Stimulated activated CD4-positive, alpha-beta T cell treated with anti-CD3 and anti-CD28 coated beads, TNF-alpha, amount 100 ng/mL, for 48 hours (primary cell): ENCODE measurements at regions not wholly inside any gene's neighbourhood (a gene's known extent, or its start where the extent isn't known, plus 50 kb on each side); places are given as distances from the start of the nearest gene placed in this dataset.
"Not testable (repeated sequence)": the region's sequence is repeated elsewhere in the genome, so short reads cannot be mapped to it uniquely, and the experiment has no call there.

Experiments
- DNase-seq, 3 donors: peaks; one replicate each; pipeline ENCODE4 v3.0.0-alpha.2; 2020; ENCODE audit warnings: low read depth in 3 of 3

DNA sequence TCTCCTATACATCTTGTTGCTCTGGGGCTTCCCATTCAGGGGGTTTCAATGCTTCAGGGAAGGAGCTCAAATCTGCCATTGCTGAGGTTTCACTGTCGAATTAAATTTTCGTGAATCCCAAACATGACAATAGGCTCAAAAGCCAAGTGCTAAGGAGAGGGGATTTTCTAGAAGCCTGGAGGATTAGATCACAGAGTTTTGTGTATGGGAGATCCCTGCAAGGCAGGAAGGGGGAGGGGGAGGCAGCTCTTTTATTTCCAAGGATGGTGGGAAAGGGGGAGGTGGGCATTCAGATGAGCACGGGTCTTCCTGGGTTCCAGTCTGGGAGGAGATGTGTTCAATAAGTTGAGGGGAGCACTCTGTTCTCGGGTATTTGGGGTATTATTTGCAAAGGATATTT lies 69.9 kb upstream of the DLG1 start:
- DNase-seq: no peak

GRCh38 chr3:197367081-197367780 lies 68.8 kb upstream of the DLG1 start:
- DNase-seq: no peak

DNA sequence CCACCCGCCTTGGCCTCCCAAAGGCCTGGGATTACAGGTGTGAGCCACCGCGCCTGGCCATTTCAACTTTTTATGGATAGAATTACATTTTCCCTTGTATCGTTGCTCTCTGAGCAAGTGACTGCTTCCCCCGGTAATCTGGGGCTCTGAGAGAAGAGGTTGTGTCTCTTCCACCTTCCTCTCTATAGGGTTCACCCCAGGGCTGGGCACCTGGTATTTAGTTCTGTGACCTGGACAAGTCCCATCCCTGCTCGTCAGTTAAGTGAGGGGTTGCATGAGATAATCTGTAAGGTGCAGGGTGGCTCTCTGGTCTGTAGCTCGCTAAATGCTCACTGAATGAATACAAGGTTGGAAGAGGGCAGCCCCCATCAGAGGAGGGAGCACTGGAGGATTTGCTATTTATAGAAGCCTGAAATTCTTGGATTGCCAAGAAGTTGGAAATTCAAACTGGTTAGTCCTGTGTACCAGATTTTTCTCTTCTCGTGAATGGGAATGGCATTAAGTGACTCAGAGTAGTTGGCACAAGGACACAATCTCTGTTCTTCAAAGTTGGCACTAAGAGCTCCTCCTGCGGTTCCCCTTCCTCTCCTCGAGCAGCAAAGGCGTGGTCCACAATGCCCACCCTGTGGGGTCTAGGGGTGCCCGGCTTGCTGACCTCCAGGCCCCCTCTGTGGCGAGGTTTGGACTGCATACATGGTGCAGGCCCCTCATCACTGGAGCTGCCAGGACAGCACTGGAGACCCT lies 68.1 kb upstream of the DLG1 start:
- no peak for DNase-seq

DNA sequence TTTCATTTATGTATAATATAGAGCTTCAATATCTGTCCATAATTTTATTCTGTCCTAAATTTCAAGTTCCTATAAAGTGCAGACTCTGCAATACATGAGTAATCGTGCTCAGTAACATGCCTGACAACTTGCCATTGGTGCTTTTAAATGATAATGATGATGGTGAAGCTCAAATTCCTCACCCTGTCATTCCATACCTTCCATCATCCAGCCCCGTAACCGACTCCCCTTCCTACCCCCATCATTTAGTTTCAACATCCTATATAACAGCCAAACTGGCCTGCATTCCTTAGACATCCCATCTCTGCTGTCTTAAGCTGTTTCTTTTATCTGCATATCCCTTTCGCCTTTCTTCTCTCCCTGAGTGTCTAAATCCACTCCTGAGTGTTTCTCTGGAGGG lies 67.2 kb upstream of the DLG1 start:
- DNase-seq: no peak

DNA sequence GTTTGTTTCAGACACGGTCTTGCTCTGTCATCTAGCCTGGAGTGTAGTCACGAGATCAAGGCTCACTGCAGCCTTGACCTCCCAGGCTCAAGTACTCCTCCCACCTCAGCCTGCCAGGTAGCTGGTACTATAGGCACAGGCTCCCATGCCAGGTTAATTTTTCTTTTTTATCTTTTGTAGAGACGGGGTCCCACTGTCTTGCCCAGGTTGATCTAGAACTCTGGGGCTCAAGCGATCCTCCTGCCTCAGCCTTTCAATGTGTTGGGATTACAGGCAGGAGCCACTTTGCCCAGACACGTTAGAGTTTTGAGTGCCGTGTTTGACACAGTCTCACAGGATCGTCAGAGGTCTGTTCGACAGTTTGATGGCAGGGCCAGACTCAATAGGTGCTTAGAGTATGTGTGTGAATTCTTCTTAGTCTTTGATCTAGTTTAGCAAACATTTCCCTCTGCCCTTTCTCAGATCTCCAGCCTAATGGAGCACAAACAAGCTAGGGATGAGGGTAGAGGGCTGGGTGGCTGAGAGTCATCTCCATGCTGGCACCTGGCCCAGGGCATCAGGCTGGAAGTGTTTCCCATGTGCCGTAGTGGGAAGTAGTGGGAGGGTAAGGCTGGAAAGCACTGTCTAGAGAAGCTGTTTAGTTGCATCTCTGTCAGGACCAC lies 66.1 kb upstream of the DLG1 start:
- DNase-seq: no peak

DNA sequence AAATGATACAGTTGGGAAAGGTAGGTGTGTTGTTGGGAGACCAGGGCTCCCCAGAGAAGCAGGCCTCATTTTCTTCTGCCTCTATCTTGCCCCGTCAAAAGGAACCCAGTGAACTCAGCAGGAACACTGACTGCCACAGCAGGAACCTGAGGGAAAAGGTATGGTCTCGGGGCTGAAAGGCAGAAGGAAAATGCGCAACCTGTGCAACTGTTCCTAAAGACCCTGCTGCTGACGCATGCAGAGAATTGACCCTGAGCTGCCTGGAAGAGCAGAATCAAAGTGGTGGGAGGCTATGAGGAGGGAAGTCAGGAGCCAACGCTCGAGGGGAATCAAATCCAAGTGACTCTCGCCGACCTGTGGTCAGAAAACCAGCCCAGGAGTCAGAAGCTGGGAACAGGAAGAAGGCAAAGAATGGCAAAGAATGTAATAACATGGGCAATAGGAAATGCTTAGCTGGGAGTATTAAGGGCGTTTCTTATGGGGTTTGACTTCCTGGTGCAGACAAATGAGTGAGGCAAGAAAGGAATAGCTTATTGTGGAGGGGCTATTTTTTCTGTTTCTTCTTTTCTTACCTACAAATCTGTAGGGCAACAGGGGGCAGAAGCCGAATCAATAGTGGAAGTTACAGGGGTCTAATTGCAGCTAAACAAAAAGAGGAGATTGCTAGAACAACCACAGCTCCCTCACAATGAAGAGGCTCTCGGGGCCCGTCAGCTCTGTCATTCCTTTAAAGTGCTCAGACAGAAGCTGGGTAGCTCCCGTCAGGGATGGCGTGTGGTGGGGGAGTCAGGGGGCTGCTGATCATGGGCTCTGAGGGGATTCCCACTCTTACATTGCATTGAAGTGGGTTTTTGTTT lies 65.4 kb upstream of the DLG1 start:
- no peak for DNase-seq

DNA sequence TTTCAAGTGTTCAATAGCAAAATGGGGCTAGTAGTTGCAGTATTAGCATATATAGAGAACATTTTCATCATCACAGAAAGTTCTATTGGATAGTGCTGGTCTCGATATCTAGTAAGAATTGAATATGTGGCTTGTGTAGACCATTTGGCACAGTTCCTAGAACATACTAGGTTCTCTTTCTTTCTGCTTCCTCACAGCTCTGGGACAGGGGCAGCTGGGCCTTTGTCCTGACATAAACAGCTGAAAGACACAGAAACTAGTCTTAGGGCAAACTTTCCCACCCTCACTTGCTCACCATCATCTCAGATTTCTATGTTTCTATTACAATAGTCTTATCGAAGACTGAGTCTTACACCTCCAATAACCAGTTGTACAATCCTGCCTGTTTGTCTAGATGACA lies 63.7 kb upstream of the DLG1 start:
- DNase-seq: no peak

DNA sequence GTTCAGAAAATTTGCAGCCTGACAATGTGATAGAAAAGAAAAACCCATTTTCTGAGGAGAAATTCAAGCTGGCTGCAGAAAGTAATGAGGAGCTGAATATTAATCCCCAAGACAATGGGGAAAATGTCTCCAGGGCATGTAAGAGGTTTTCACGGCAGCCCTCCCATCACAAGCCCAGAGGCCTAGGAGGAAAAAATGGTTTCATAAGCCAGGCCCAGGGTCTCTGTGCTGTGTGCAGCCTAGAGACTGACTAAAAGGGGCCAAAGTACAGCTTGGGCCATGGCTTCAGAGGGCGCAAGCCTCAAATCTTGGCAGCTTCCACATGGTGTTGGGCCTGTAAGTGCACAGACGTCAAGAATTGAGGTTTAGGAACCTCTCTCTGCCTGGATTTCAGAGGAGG lies 61.7 kb upstream of the DLG1 start:
- DNase-seq: not testable (repeated sequence)

DNA sequence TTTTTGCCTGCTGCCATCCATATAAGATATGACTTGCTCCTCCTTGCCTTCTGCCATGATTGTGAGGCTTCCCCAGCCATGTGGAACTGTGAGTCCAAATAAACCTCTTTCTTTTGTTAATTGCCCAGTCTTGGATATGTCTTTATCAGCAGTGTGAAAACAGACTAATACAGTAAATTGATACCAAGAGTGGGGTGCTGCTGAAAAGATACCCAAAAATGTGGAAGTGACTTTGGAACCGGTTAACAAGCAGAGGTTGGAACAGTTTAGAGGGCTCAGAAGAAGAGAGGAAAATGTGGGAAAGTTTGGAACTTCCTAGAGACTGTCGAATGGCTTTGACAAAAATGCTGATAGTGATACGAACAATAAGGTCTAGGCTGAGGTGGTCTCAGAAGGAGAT lies 61.1 kb upstream of the DLG1 start:
- DNase-seq: not testable (repeated sequence)

DNA sequence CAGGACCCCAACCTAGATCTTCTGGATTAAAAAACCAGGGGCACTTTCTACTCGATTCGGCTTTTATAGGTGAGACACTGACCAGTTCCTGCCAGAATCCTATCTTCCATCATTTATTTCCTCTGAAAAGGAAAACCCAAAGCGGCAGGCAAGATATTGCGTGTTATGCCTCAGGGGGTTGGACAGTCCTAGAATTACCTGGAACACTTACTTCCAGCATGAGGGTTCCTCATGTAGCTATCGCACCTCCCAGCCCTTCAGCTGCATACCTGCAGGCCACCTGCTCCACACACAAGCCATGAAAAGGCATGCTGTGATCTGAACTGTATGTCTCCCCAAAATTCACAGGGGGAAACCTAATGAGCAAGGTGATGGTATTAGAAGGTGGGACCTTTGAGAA lies 58.3 kb upstream of the DLG1 start:
- no peak for DNase-seq

- no peak for DNase-seq
These were observed 57.9 kb upstream of the DLG1 start for GRCh38 chr3:197356275-197356674.

DNA sequence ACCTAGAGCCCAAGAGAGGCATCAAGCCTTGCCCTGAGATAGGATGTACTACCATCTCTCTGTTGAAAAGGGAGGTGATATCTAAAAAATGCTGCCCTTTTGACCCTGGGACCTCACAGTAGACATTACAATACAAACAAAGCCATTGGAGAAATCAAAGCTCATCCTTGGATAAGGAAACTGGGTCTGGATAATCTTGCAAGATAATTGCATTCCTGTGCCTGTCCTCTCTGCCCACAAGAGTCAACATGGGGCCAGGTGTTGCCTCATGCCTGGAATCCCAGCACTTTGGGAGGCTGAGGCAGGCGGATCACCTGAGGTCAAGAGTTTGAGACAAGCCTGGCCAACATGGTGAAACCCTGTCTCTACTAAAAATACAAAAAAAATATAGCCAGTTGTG lies 57.3 kb upstream of the DLG1 start:
- DNase-seq: no peak

DNA sequence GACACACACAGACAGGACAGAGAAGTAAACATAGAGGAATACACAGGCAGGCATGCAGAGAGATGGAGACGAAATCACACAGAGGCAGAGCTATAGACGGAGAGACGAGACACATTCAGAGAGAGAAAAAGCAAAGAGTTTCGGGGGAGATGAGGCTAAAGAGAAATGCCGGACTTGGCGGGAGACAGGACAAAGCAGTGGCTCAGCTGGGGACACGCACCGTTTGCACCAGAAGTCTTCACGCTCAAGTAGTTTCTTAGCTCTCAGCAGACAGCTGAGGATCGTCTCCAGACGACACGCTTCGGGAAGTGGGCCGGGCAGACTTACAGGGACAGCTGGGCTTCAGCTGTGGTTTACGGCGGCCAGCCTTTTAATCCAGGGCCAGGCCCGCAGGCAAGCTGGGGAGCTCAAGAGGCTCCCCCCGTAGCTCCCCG lies 56.2 kb upstream of the DLG1 start:
- no peak for DNase-seq

GRCh38 chr3:197353867-197354567 lies 55.6 kb upstream of the DLG1 start:
- no peak for DNase-seq

- no peak for DNase-seq
These were observed 54.8 kb upstream of the DLG1 start for GRCh38 chr3:197353001-197353866.

- DNase-seq: no peak
These were observed 54.0 kb upstream of the DLG1 start for GRCh38 chr3:197352382-197352781.

GRCh38 chr3:197350446-197350845 lies 52.0 kb upstream of the DLG1 start:
- no peak for DNase-seq

- DNase-seq: no peak
These were observed 51.0 kb upstream of the DLG1 start for GRCh38 chr3:197349368-197349767.
